Erythroblast (primary cell): ENCODE measurements at regions not wholly inside any gene's neighbourhood (a gene's known extent, or its start where the extent isn't known, plus 50 kb on each side); places are given as distances from the start of the nearest gene placed in this dataset.

Experiments
- GATA1 ChIP-seq: IDR thresholded peaks from 2 replicates; pipeline ENCODE4 v1.6.1; 2011; ENCODE audit warnings: low read depth, mild to moderate bottlenecking, control low read depth, low read length, moderate library complexity
- POLR2A ChIP-seq: IDR thresholded peaks from 2 replicates; pipeline ENCODE4 v1.6.1; 2011; ENCODE audit warnings: mild to moderate bottlenecking, low read length

GRCh38 chr2:204264621-204265140 lies 280.6 kb upstream of the PARD3B start:
- TF ChIP-seq POLR2A (no peak), GATA1 (no peak)
